ENCODE measurements at regions not wholly inside any gene's neighbourhood (a gene's known extent, or its start where the extent isn't known, plus 50 kb on each side); places are given as distances from the start of the nearest gene placed in this dataset.
"Not testable (repeated sequence)": the region's sequence is repeated elsewhere in the genome, so short reads cannot be mapped to it uniquely, and the experiment has no call there.

DNA sequence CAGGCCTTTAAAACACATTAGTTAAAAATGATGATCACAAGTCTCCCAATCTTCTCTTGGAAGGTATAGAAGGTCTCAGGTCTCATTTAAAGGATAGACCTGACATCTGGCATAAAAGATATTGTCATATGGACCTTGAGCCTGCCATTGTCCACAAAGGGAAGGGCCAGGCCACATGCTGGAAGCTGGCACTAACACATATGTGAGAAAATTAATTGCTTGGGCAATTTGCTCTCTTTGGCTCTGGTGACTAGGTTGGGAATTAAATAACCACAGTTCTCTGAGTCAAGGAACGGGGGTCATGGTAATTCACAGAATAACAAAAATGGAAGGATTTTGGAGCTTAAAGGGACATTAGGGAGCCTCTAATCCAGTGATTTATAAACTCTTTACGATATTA is 727.3 kb downstream of the BCL11A start:
- Mint-ChIP-seq H3K9me3 (no peaks in the 10 kb centered on the region), H3K27me3 (no peaks in the 10 kb centered on the region), H3K4me1 (no peaks in the 10 kb centered on the region), H3K36me3 (no peaks in the 10 kb centered on the region), H3K4me3 (no peak overlapping the region), H3K27ac (no peak overlapping the region)

DNA sequence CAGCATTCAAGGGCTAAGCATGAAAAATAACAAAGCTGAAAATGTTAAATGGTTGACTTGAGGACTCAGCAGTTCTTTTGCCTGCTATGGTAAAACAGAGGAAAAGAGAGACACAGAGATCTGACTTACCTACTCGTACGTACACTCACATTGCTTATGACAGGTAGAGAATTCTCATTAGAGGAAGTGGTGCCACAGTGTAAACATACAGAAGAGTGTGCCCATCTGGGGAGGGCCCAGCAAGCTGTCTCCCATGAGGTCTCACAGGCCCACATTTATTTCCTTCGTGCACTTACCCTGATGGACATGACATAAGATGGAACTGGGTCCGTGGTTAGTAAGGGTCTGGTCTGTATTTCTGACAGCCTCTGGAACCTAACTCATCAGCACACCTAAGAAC is 729.1 kb downstream of the BCL11A start:
- no peak overlapping the region for H3K27ac Mint-ChIP-seq
- H3K36me3 Mint-ChIP-seq = no peaks in the 10 kb centered on the region
- no peaks in the 10 kb centered on the region for H3K4me1 Mint-ChIP-seq
- no peaks in the 10 kb centered on the region for H3K9me3 Mint-ChIP-seq
- H3K4me3 Mint-ChIP-seq = no peak overlapping the region
- peaks cover 2% of the 10 kb centered on the region for H3K27me3 Mint-ChIP-seq

DNA sequence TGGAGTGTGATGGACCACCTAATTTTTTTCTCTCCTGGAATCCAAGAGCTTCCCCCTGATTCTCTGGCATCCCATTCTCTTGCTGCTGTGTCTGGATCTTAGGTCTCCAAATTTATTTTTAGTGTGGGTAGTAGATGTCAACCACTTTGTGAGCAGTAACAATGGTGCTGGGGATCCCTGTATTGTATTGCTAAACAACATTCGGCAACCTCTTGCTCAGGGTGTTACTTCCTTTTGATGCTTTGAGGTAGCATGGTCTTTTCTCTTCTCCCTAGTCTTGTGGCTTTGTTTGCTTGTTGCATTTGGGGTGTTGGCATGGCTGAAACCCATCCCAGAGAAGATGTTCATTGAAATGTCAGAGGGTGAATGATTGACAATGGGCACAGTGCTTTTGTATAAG is 737.4 kb downstream of the BCL11A start:
- Mint-ChIP-seq H3K4me1 (no peaks in the 10 kb centered on the region), H3K27ac (no peak overlapping the region), H3K27me3 (peaks cover 2% of the 10 kb centered on the region), H3K36me3 (no peaks in the 10 kb centered on the region), H3K9me3 (no peaks in the 10 kb centered on the region), H3K4me3 (no peak overlapping the region)

DNA sequence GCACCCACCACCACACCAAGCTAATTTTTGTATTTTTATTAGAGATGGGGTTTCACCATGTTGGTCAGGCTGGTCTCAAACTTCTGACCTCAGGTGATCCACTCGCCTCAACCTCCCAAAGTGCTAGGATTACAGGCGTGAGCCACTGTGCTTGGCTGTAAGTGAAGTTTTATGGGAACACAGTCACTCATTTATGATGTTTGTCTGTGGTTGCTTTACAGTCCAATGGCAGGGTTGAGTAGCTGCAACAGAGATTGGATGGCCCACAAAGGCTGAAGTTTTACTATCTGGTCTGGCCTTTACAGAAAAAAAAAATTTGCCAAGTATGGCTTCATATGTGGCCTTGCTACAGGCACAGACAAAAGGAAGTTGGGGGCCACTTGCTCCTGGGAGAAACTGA is 743.2 kb downstream of the BCL11A start:
- not testable (repeated sequence) for H3K27me3 Mint-ChIP-seq, H3K27ac Mint-ChIP-seq, H3K4me1 Mint-ChIP-seq

DNA sequence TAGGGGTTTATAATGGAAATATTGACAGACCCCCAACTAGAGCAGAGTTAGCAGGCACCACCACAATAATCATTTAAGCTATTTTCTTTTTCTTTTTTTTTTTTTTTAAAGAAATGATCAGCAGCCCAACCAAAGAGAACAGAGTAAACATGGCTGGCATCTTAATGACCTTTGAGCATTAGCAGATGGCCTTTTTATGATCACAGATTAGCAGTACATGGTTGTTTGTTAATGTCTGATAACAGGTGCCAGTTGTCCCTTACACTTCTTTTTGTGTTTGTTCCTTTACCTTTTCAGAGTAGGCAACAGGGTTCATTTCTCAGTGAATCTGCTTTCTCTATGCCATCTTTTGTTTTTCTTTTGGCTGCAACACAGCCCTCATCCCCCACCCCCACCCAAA is 747.0 kb downstream of the BCL11A start:
- H3K36me3 Mint-ChIP-seq = no peaks in the 10 kb centered on the region
- H3K4me1 Mint-ChIP-seq = no peaks in the 10 kb centered on the region
- H3K9me3 Mint-ChIP-seq = no peaks in the 10 kb centered on the region
- H3K27ac Mint-ChIP-seq = no peak overlapping the region
- H3K4me3 Mint-ChIP-seq = no peak overlapping the region
- H3K27me3 Mint-ChIP-seq = no peaks in the 10 kb centered on the region

More for the DNA sequence above, 743.2 kb downstream of the BCL11A start:
- not testable (repeated sequence) for H3K36me3 Mint-ChIP-seq, H3K9me3 Mint-ChIP-seq, H3K4me3 Mint-ChIP-seq

GRCh38 chr2:59804732-59805131 is 748.7 kb downstream of the BCL11A start:
- Mint-ChIP-seq H3K27me3 (no peaks in the 10 kb centered on the region), H3K36me3 (no peaks in the 10 kb centered on the region), H3K4me3 (no peak overlapping the region), H3K27ac (no peak overlapping the region), H3K9me3 (peaks cover 7% of the 10 kb centered on the region), H3K4me1 (no peaks in the 10 kb centered on the region)

DNA sequence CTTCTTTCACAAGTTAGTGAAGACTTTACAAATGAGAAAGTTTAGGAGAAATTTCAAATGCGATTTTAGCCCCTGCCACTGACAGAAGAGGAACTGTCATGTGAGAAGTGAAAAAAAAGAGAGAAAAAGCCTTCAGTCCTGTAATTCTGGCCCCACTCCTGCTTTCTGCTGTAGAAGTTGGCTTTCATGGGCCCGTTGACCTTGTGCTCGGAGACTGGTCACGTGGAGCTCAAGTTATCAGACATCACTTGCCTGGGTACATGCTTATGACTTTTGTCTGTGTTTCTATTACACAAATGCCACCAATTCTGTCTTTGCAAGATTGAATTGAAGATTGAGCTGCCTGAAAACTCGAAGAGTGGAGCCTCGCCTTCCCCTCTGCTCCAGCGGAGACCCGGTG is 749.9 kb downstream of the BCL11A start:
- H3K27ac Mint-ChIP-seq = no peak overlapping the region
- no peaks in the 10 kb centered on the region for H3K4me1 Mint-ChIP-seq
- H3K4me3 Mint-ChIP-seq = no peak overlapping the region
- H3K27me3 Mint-ChIP-seq = no peaks in the 10 kb centered on the region
- H3K9me3 Mint-ChIP-seq = peaks cover 7% of the 10 kb centered on the region
- H3K36me3 Mint-ChIP-seq = no peaks in the 10 kb centered on the region

DNA sequence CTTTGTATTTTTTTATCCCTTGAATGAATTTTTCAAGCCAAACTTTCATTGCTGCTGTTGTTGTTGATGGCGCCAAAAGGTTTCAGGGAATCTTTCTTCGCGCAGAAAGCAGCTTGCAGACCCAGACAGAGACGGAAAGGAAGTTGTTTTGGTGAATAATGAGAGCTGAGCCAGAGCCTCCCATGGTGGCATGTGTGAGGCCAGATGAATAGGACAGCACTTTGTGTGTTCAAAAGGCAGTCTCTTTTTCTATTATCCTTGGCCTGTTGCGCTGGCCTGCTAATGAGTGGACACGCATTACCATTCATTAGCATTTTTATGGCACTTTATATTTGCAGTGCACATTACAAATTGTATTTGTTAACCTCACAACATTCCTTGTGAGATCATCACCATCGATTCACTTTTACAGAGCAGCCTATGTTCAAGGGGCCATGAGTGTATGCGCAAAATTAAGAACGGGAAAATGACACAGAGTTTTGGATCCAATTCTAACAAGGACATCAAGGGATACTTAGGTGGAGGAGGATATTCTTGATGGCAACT is 754.7 kb downstream of the BCL11A start:
- peaks cover 7% of the 10 kb centered on the region for H3K9me3 Mint-ChIP-seq
- H3K27me3 Mint-ChIP-seq = no peaks in the 10 kb centered on the region
- H3K4me3 Mint-ChIP-seq = no peak overlapping the region
- no peak overlapping the region for H3K27ac Mint-ChIP-seq
- no peaks in the 10 kb centered on the region for H3K36me3 Mint-ChIP-seq
- no peaks in the 10 kb centered on the region for H3K4me1 Mint-ChIP-seq

DNA sequence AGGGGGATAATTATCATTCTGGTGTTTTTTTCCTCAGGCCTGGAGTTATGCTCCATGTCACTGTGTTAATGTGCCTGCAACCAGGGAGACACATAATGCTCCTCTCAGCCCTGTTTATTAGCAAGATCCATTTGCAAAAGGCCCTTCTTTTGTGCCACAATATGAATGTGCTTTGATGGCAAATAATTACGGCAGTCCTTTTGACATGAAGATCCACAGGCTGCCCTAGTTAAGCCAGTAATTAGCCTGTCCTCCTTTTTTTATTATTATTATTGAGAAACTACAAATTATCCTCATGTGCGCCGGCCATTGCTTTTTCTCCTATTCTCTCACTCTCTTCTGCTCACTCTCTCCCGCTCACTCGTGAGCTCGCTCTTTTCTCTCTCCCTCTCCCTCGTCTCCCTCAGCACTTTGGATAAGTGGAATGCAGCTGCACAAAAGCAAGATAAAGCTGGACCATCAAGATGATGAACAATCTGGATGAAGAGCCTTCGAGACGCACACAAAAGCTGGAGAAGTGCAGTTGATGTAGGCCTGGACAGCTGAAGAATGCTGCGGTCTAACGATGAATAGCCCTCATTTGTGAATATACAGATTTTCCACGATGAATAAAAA is 762.3 kb downstream of the BCL11A start:
- Mint-ChIP-seq H3K36me3 (peaks cover 1% of the 10 kb centered on the region), H3K4me1 (no peaks in the 10 kb centered on the region), H3K4me3 (no peak overlapping the region), H3K9me3 (no peaks in the 10 kb centered on the region), H3K27ac (no peak overlapping the region), H3K27me3 (no peaks in the 10 kb centered on the region)

DNA sequence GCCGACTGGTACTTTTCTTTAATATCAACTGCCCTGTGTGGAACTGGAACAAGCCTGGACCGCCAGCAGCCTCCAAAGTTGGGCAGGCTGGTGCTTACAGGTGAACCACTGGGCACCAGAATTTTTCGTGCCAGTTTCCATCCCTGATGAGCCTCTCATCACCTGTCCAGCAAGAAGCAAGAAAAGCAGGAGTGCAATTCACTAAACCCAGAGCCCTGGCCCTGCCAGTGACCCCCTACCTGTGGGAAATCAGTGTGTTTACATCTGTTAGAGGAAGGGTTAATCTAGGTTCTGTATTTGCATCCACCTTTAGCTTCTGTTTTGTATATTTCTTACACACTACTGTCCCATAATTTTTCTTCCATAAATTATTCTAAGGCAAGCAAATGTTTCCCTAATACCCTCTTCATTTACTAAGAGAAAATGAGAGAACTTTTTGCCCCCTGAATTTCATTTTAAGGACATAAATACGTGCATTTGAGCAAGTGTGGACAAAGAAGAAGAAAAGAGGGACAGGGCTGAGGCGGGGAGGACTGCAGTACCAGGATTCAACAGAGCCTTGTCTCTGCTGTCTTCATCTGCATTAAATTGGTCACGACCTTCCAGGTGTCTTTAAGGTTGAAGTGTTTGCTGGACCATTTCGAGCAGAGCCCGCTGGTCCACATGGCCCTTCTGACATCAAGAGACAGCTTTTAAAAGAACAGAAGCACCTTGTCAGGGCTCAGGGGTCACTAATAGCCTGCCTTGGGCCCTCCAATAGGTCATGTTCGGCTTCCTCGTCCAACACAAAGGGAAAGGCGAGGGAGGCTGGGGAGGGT is 763.1 kb downstream of the BCL11A start:
- H3K27me3 Mint-ChIP-seq = no peaks in the 10 kb centered on the region
- no peaks in the 10 kb centered on the region for H3K4me1 Mint-ChIP-seq
- no peak overlapping the region for H3K4me3 Mint-ChIP-seq
- no peak overlapping the region for H3K27ac Mint-ChIP-seq
- no peaks in the 10 kb centered on the region for H3K9me3 Mint-ChIP-seq
- H3K36me3 Mint-ChIP-seq = peaks cover 1% of the 10 kb centered on the region

DNA sequence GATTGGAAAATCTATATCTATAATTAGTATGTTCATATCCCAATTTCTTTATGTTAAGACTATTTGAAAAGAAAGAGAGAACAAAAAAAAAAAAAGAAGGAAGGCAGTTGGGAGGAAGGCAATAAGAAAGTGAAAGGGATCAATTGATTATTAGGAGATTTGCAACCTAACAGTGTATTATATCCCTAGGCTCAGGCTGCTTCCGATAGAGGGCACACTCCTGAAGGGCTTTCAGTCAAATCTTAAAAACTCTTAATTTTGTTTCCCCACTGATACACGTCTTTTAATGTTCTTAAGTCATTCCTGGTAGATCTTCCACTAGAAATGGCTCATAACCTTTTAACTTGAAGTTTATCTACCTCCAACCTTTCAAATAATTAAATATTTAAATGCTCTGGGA is 763.9 kb downstream of the BCL11A start:
- Mint-ChIP-seq H3K36me3 (peaks cover 1% of the 10 kb centered on the region), H3K9me3 (no peaks in the 10 kb centered on the region), H3K27ac (no peak overlapping the region), H3K4me1 (no peaks in the 10 kb centered on the region), H3K27me3 (no peaks in the 10 kb centered on the region), H3K4me3 (no peak overlapping the region)

DNA sequence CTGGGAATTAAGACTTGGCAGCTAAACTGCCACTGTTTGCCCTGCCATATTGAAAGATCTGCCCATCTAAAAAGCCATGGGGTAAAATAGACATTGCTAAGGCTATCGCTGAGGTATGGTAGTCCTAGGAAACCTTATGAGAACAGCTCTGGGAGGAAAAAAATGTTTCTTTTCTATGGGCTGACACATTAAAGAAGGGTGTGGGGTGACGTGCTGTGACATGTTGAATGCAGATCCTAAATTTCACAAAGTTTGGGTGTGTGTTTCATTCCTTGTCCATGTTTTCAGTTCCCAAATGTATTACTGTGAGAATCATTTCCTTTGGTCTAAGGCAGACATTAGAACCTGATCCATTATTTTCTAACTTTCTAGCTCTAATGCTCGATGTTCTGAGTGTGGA is 766.4 kb downstream of the BCL11A start:
- H3K4me3 Mint-ChIP-seq = no peak overlapping the region
- H3K4me1 Mint-ChIP-seq = no peaks in the 10 kb centered on the region
- no peaks in the 10 kb centered on the region for H3K36me3 Mint-ChIP-seq
- H3K27ac Mint-ChIP-seq = no peak overlapping the region
- H3K9me3 Mint-ChIP-seq = no peaks in the 10 kb centered on the region
- H3K27me3 Mint-ChIP-seq = no peaks in the 10 kb centered on the region

DNA sequence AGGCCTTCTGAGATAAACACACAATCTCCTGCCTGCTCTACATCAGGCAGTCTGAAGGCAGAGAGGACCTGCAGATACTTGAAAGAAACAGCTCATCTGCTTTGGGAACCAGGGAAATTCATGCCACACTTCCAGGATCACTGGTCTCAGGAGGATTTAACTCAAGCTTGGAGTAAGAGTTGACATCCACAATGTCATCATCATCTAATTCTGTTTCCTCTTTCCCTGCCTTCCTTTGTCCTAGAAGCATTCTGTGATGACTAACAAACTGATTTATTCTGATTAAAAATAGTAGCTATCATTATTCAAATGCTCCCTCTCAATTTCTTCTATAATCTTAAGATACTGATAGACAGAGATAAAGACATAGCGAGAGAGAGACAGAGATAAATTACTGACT is 766.8 kb downstream of the BCL11A start:
- no peaks in the 10 kb centered on the region for H3K27me3 Mint-ChIP-seq
- H3K9me3 Mint-ChIP-seq = no peaks in the 10 kb centered on the region
- no peaks in the 10 kb centered on the region for H3K4me1 Mint-ChIP-seq
- H3K27ac Mint-ChIP-seq = no peak overlapping the region
- no peak overlapping the region for H3K4me3 Mint-ChIP-seq
- H3K36me3 Mint-ChIP-seq = no peaks in the 10 kb centered on the region

DNA sequence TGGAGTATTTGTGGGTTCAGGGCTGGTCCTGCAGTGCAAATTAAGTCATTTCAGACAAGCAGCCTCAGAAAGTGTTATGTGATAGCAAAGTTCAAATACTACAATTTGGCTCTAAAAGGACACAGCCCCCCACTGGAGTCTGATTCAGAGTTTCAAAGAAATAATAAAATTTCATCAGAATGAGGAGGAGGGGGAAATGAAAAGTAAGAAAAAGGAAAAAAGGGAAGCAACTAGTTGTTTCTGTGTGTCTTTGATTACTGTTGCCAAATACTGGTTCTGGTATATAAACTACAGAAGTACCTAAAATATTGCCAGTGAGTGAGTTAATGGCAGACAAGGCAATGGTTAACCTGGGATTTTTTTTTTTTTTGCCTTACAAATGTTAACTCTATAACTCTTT is 773.9 kb downstream of the BCL11A start:
- Mint-ChIP-seq H3K27me3 (no peaks in the 10 kb centered on the region), H3K4me1 (no peaks in the 10 kb centered on the region), H3K36me3 (no peaks in the 10 kb centered on the region), H3K9me3 (no peaks in the 10 kb centered on the region), H3K27ac (no peak overlapping the region), H3K4me3 (no peak overlapping the region)

DNA sequence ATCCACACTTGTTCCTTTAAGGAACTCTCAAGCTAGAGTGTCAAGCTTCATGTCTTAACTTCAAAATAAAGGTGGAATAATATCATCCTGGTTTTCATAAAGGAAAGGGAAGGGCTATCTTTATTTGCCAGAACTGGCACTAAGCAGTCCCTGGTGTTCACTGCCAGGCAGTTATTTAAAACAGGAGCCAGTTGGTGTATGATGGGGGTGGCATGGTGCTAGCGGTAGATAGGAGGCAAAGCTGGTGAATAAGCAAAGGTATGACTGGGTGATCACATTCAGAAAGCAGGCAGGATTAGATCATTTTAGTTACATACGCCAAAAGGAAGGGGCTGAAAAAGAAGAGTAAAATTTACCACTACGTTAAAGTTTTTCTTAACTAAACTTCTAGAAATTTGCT is 776.3 kb downstream of the BCL11A start:
- Mint-ChIP-seq H3K9me3 (no peaks in the 10 kb centered on the region), H3K27ac (no peak overlapping the region), H3K36me3 (no peaks in the 10 kb centered on the region)

GRCh38 chr2:59776726-59777008 is 776.8 kb downstream of the BCL11A start:
- no peaks in the 10 kb centered on the region for H3K9me3 Mint-ChIP-seq
- H3K36me3 Mint-ChIP-seq = no peaks in the 10 kb centered on the region
- no peak overlapping the region for H3K27ac Mint-ChIP-seq
- no peaks in the 10 kb centered on the region for H3K4me1 Mint-ChIP-seq
- H3K27me3 Mint-ChIP-seq = no peaks in the 10 kb centered on the region
- H3K4me3 Mint-ChIP-seq = no peak overlapping the region

More for the DNA sequence above, 776.3 kb downstream of the BCL11A start:
- H3K4me1 Mint-ChIP-seq = no peaks in the 10 kb centered on the region
- no peak overlapping the region for H3K4me3 Mint-ChIP-seq
- no peaks in the 10 kb centered on the region for H3K27me3 Mint-ChIP-seq
